Esophagus muscularis mucosa (tissue), 4 donors: ENCODE measurements at regions not wholly inside any gene's neighbourhood (a gene's known extent, or its start where the extent isn't known, plus 50 kb on each side); places are given as distances from the start of the nearest gene placed in this dataset.

Experiments used
- EP300 ChIP-seq: sonication (generic); formaldehyde crosslinking; IDR thresholded peaks from one replicate; pipeline ENCODE4 v1.6.1; 2017; ENCODE audit warnings: antibody characterized with exemption
- POLR2A ChIP-seq: fragments of 450-650 bp; IDR thresholded peaks from one replicate; pipeline ENCODE4 v1.6.1; 2017; ENCODE audit warnings: antibody characterized with exemption, moderate library complexity, mild to moderate bottlenecking, low read depth
- POLR2AphosphoS5 ChIP-seq, 2 donors: sonication (generic); formaldehyde crosslinking; IDR thresholded peaks; one replicate each; pipeline ENCODE4 v1.6.1; 2017; ENCODE audit warnings: antibody characterized with exemption in 2 of 2
- TF ChIP-seq, protein P1 (sequence below), 3 experiments: fragments of 200-600 bp in 2 of 3; fragments of 450-650 bp in 1 of 3; sonication (generic) in 2 of 3; IDR thresholded peaks; one replicate each; pipeline ENCODE4 v1.5.1; 2017 to 2019; ENCODE audit warnings: antibody characterized with exemption in 3 of 3, mild to moderate bottlenecking in 2 of 3, moderate library complexity in 1 of 3

DNA sequence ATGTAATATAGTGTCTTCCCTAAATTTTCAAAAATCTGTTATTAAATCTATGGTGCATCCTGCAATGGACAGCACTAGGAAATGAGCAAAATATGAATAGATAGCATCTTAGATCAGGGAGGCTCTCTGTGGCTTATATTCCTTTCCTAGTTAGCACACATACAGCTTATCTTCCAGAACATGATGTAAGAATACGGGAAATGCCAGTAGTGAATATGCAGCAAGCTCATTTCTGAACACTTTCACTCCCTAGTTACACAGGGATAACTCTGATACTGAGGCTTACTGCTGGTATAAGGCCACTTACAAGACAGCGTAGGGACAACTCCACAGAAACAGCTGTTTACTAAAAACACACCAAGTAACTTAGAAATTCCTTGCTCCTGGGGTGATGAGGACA is 297.3 kb upstream of the SMARCA2 start:
- TF ChIP-seq, protein P1, sequence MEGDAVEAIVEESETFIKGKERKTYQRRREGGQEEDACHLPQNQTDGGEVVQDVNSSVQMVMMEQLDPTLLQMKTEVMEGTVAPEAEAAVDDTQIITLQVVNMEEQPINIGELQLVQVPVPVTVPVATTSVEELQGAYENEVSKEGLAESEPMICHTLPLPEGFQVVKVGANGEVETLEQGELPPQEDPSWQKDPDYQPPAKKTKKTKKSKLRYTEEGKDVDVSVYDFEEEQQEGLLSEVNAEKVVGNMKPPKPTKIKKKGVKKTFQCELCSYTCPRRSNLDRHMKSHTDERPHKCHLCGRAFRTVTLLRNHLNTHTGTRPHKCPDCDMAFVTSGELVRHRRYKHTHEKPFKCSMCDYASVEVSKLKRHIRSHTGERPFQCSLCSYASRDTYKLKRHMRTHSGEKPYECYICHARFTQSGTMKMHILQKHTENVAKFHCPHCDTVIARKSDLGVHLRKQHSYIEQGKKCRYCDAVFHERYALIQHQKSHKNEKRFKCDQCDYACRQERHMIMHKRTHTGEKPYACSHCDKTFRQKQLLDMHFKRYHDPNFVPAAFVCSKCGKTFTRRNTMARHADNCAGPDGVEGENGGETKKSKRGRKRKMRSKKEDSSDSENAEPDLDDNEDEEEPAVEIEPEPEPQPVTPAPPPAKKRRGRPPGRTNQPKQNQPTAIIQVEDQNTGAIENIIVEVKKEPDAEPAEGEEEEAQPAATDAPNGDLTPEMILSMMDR (IDR thresholded peaks at IDR 0.05) = no peak
- TF ChIP-seq POLR2AphosphoS5 (IDR thresholded peaks at IDR 0.05) (no peak), POLR2A (no peak), EP300 (no peak)
